ENCODE measurements at regions not wholly inside any gene's neighbourhood (a gene's known extent, or its start where the extent isn't known, plus 50 kb on each side); places are given as distances from the start of the nearest gene placed in this dataset.

- 0 out of 2 replicates have a peak, but pooled peaks cover 2% of the 10 kb centered on the region for H3K27me3 ChIP-seq (ENCODE audit: low read length)
- no peaks in the 10 kb centered on the region for H3K79me2 ChIP-seq (ENCODE audit: insufficient read depth, low read length)
- no peak overlapping the region for H3K4me3 ChIP-seq (ENCODE audit: insufficient read depth, low read length, poor library complexity, severe bottlenecking)
These were observed 268.3 kb upstream of the SHH start for GRCh38 chr7:156080596-156080995.

GRCh38 chr7:156080046-156080445, 267.8 kb upstream of the SHH start:
- Histone ChIP-seq H3K9ac (ENCODE audit: low read length) (no peak overlapping the region), H3K36me3 (ENCODE audit: low read length) (no peaks in the 10 kb centered on the region), H2AFZ (ENCODE audit: low read depth, low read length, severe bottlenecking) (no peak overlapping the region), H3K27me3 (ENCODE audit: low read length) (0 out of 2 replicates have a peak, but pooled peaks cover 2% of the 10 kb centered on the region), H3K27ac (ENCODE audit: low read depth, low read length) (no peak overlapping the region), H3K9me3 (ENCODE audit: insufficient read depth, low read length) (no peaks in the 10 kb centered on the region), H4K20me1 (ENCODE audit: low read depth, low read length) (no peaks in the 10 kb centered on the region), H3K79me2 (ENCODE audit: insufficient read depth, low read length) (no peaks in the 10 kb centered on the region), H3F3A (ENCODE audit: insufficient read depth) (no peaks in the 10 kb centered on the region), H3K4me3 (ENCODE audit: insufficient read depth, low read length, poor library complexity, severe bottlenecking) (no peak overlapping the region), H3K9me2 (replicated peaks; ENCODE audit: insufficient read depth, low read length) (no peaks in the 10 kb centered on the region), H3K4me2 (ENCODE audit: low read depth, low read length, poor library complexity, severe bottlenecking) (no peak overlapping the region)
- TF ChIP-seq EZH2phosphoT487 (conservative IDR thresholded peaks at IDR 0.05; ENCODE audit: low read length) (no peak), CTCF (IDR thresholded peaks at IDR 0.05; ENCODE audit: insufficient read depth, low read length, poor library complexity, severe bottlenecking) (no peak)

More at GRCh38 chr7:156080596-156080995, 268.3 kb upstream of the SHH start:
- TF ChIP-seq CTCF (IDR thresholded peaks at IDR 0.05; ENCODE audit: insufficient read depth, low read length, poor library complexity, severe bottlenecking), result no peak
- TF ChIP-seq EZH2phosphoT487 (conservative IDR thresholded peaks at IDR 0.05; ENCODE audit: low read length), result no peak
- no peaks in the 10 kb centered on the region for H3K9me3 ChIP-seq (ENCODE audit: insufficient read depth, low read length)
- H3K36me3 ChIP-seq (ENCODE audit: low read length), result no peaks in the 10 kb centered on the region
- no peak overlapping the region for H3K4me2 ChIP-seq (ENCODE audit: low read depth, low read length, poor library complexity, severe bottlenecking)
- H3K27ac ChIP-seq (ENCODE audit: low read depth, low read length), result no peak overlapping the region
- H3K9me2 ChIP-seq (replicated peaks; ENCODE audit: insufficient read depth, low read length), result no peaks in the 10 kb centered on the region
- no peaks in the 10 kb centered on the region for H4K20me1 ChIP-seq (ENCODE audit: low read depth, low read length)
- no peak overlapping the region for H2AFZ ChIP-seq (ENCODE audit: low read depth, low read length, severe bottlenecking)
- no peak overlapping the region for H3K9ac ChIP-seq (ENCODE audit: low read length)
- H3F3A ChIP-seq (ENCODE audit: insufficient read depth), result no peaks in the 10 kb centered on the region

GRCh38 chr7:156079156-156079555, 266.9 kb upstream of the SHH start:
- Histone ChIP-seq H3F3A (ENCODE audit: insufficient read depth) (no peaks in the 10 kb centered on the region), H3K4me2 (ENCODE audit: low read depth, low read length, poor library complexity, severe bottlenecking) (no peak overlapping the region), H3K9me2 (replicated peaks; ENCODE audit: insufficient read depth, low read length) (no peaks in the 10 kb centered on the region), H3K9ac (ENCODE audit: low read length) (no peak overlapping the region), H3K79me2 (ENCODE audit: insufficient read depth, low read length) (no peaks in the 10 kb centered on the region), H3K9me3 (ENCODE audit: insufficient read depth, low read length) (no peaks in the 10 kb centered on the region), H4K20me1 (ENCODE audit: low read depth, low read length) (no peaks in the 10 kb centered on the region), H3K27ac (ENCODE audit: low read depth, low read length) (no peak overlapping the region), H3K27me3 (ENCODE audit: low read length) (0 out of 2 replicates have a peak, but pooled peaks cover 2% of the 10 kb centered on the region), H3K4me3 (ENCODE audit: insufficient read depth, low read length, poor library complexity, severe bottlenecking) (no peak overlapping the region), H3K36me3 (ENCODE audit: low read length) (no peaks in the 10 kb centered on the region), H2AFZ (ENCODE audit: low read depth, low read length, severe bottlenecking) (no peak overlapping the region)
- TF ChIP-seq EZH2phosphoT487 (conservative IDR thresholded peaks at IDR 0.05; ENCODE audit: low read length) (no peak), CTCF (IDR thresholded peaks at IDR 0.05; ENCODE audit: insufficient read depth, low read length, poor library complexity, severe bottlenecking) (no peak)
